Naive thymus-derived CD4-positive, alpha-beta T cell (primary cell): ENCODE measurements at regions not wholly inside any gene's neighbourhood (a gene's known extent, or its start where the extent isn't known, plus 50 kb on each side); places are given as distances from the start of the nearest gene placed in this dataset.

Experiments
- ATAC-seq: fragments of 150-1000 bp; cut with Tn5 transposase; 2 replicates; pipeline ENCODE4 v1.10.0; 2021; ENCODE audit warnings: mild to moderate bottlenecking, moderate library complexity
- CTCF ChIA-PET: fragments of 350-600 bp; sonication (Branson Sonifier 250); formaldehyde crosslinking; loops from one replicate; lab custom pipeline; 2021; ENCODE audit warnings: antibody characterized with exemption; lab: Charles Lee
- POLR2A ChIA-PET: fragments of 350-600 bp; sonication (Branson Sonifier 250); formaldehyde crosslinking; loops from one replicate; lab custom pipeline; 2021; ENCODE audit warnings: antibody characterized with exemption, inconsistent platforms; lab: Charles Lee
- DNase-seq, 9 donors: peaks; one replicate each; pipeline versions ENCODE4 v3.0.0 to v3.0.0-alpha.2; 2020 to 2022; ENCODE audit warnings: mixed read lengths in 1 of 9
- H3K27ac ChIP-seq: one replicate; pipeline ENCODE4 v1.7.0; 2013; ENCODE audit warnings: mild to moderate bottlenecking, low read depth, low read length, moderate library complexity
- H3K27me3 ChIP-seq, 2 donors: one replicate each; pipeline ENCODE4 v1.7.0; 2013; ENCODE audit warnings: low read length in 2 of 2, mild to moderate bottlenecking in 2 of 2, moderate library complexity in 2 of 2; ENCODE audit not compliant: control insufficient read depth in 2 of 2, insufficient read depth in 2 of 2
- H3K36me3 ChIP-seq, 3 experiments: 1 replicate in 2 of 3; 2 replicates in 1 of 3; pipeline ENCODE4 v1.7.0; 2013; ENCODE audit warnings: low read length in 3 of 3, mild to moderate bottlenecking in 3 of 3, moderate library complexity in 1 of 3; ENCODE audit not compliant: insufficient read depth in 3 of 3, control insufficient read depth in 2 of 3
- H3K4me1 ChIP-seq, 2 donors: one replicate each; pipeline ENCODE4 v1.7.0; 2013; ENCODE audit warnings: low read length in 2 of 2, mild to moderate bottlenecking in 2 of 2, moderate library complexity in 1 of 2; ENCODE audit not compliant: control insufficient read depth in 2 of 2, insufficient read depth in 2 of 2
- H3K4me3 ChIP-seq: 2 replicates; pipeline ENCODE4 v1.7.0; 2013; ENCODE audit warnings: mild to moderate bottlenecking, low read length
- H3K9me3 ChIP-seq, 3 experiments: 1 replicate in 2 of 3; 2 replicates in 1 of 3; pipeline ENCODE4 v1.7.0; 2013; ENCODE audit warnings: low read length in 3 of 3; ENCODE audit not compliant: control insufficient read depth in 2 of 3
- H3K27ac Mint-ChIP-seq, 9 donors: one replicate each; pipeline ENCODE4 v1.8.0; 2020 to 2022; ENCODE audit warnings: mixed read lengths in 9 of 9, mild to moderate bottlenecking in 8 of 9, moderate library complexity in 5 of 9, inconsistent platforms in 2 of 9
- H3K27me3 Mint-ChIP-seq, 5 donors: one replicate each; pipeline ENCODE4 v1.8.0; 2021 to 2022; ENCODE audit warnings: mixed read lengths in 5 of 5, mild to moderate bottlenecking in 1 of 5
- H3K36me3 Mint-ChIP-seq, 5 donors: one replicate each; pipeline ENCODE4 v1.8.0; 2020 to 2022; ENCODE audit warnings: mixed read lengths in 5 of 5, mild to moderate bottlenecking in 3 of 5, inconsistent platforms in 1 of 5
- H3K4me1 Mint-ChIP-seq, 7 donors: one replicate each; pipeline ENCODE4 v1.8.0; 2020 to 2022; ENCODE audit warnings: mixed read lengths in 7 of 7, mild to moderate bottlenecking in 3 of 7, inconsistent platforms in 1 of 7
- H3K4me3 Mint-ChIP-seq, 10 donors: one replicate each; pipeline ENCODE4 v1.8.0; 2020 to 2022; ENCODE audit warnings: mild to moderate bottlenecking in 10 of 10, mixed read lengths in 10 of 10, moderate library complexity in 6 of 10, inconsistent platforms in 2 of 10
- H3K9me3 Mint-ChIP-seq, 11 donors: one replicate each; pipeline ENCODE4 v1.8.0; 2020 to 2022; ENCODE audit warnings: mixed read lengths in 11 of 11, mild to moderate bottlenecking in 4 of 11, inconsistent platforms in 1 of 11, moderate library complexity in 1 of 11
- intact Hi-C, 2 donors: fragments of 100-400 bp; cut with micrococcal nuclease; formaldehyde crosslinking; loops; one replicate each; pipeline ENCODE4 v1.15.1; 2023

DNA sequence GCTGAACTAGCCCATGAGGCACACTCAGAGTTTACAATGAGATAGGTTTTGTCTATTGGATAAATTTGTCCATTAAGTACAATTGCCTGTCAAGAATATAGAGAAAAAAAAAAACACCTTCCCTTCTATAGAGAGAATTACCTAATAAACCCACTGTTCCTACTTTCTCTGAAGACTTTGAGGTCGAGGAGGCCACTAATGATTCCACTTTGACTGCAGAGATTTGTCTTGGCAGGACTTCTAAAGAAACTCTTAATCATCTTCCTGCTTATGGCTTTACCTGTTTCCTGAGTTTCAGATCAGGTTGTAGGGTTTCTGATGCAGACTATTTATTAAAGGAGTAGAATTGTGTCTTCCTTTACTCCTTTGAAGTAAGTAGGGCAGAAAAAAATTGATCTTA is 342.4 kb upstream of the KCNMB2 start:
- no peak for ATAC-seq
- Mint-ChIP-seq H3K9me3 (peaks cover 0 to 2% (median 0%) of the 10 kb centered on the region in 11 donors), H3K36me3 (no peaks in the 10 kb centered on the region), H3K27me3 (no peaks in the 10 kb centered on the region), H3K4me3 (no peak overlapping the region), H3K27ac (no peak overlapping the region), H3K4me1 (peaks cover 0 to 6% (median 5%) of the 10 kb centered on the region in 7 donors)
- Histone ChIP-seq H3K4me3 (no peak overlapping the region), H3K27ac (no peak overlapping the region), H3K9me3 (no peaks in the 10 kb centered on the region), H3K27me3 (no peaks in the 10 kb centered on the region), H3K36me3 (no peaks in the 10 kb centered on the region), H3K4me1 (peaks cover 0 to 4% of the 10 kb centered on the region in 2 donors)
- POLR2A ChIA-PET, result no interaction called here
- CTCF ChIA-PET, result no interaction called here
- intact Hi-C loops, result no loop called here
- no peak for DNase-seq

DNA sequence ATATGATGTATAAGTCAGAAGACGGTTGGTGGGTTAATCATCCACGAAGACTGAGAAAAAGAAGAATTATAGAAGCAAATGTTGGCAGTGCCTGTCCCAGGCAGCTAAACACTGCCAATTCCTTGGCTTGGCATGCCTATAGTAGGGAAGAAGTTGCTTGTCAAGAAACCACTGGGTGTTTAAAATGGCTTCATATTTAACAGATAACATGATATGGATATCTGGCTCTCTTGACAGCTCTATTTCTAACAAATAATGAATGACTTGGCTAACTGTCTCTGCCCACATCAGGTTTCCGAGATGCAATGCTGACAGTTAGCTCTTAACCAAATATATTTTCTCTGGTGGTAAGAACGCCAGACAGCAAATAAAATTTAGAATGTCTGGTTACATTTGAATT is 341.7 kb upstream of the KCNMB2 start:
- Mint-ChIP-seq H3K4me3 (no peak overlapping the region), H3K27me3 (no peaks in the 10 kb centered on the region)
- no peak for ATAC-seq

DNA sequence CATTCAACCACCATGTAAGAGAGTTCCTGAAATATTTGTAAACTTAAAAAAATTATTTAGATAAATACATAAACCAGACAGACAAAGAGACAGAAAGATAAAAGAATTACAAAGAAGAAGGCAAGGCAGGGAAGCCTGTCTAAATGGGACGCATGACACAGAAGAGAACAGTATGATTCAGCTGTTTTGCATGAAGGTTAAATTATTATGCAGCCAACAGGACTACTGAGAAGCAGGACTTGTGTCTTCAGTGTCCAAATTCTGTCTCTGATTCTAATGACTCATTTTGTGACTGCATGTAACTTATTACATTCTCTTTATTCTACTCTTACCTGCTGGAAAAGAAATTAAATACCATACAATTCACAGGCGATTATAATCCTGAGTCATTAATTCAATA is 340.4 kb upstream of the KCNMB2 start:
- Mint-ChIP-seq H3K4me1 (peaks cover 0 to 6% (median 5%) of the 10 kb centered on the region in 7 donors), H3K27me3 (no peaks in the 10 kb centered on the region), H3K36me3 (no peaks in the 10 kb centered on the region), H3K9me3 (peaks cover 0 to 2% (median 0%) of the 10 kb centered on the region in 11 donors), H3K4me3 (no peak overlapping the region), H3K27ac (no peak overlapping the region)
- Histone ChIP-seq H3K27ac (no peak overlapping the region), H3K27me3 (no peaks in the 10 kb centered on the region), H3K9me3 (no peaks in the 10 kb centered on the region), H3K4me1 (peaks cover 0 to 4% of the 10 kb centered on the region in 2 donors), H3K4me3 (no peak overlapping the region), H3K36me3 (no peaks in the 10 kb centered on the region)
- intact Hi-C loops, result no loop called here
- ChIA-PET POLR2A (no interaction called here), CTCF (no interaction called here)
- DNase-seq (no peak), ATAC-seq (no peak)

More for the DNA sequence above, 341.7 kb upstream of the KCNMB2 start:
- H3K27ac ChIP-seq, result no peak overlapping the region
- no peak for DNase-seq
- H3K36me3 Mint-ChIP-seq, result no peaks in the 10 kb centered on the region
- H3K4me3 ChIP-seq, result no peak overlapping the region
- no peaks in the 10 kb centered on the region for H3K27me3 ChIP-seq
- H3K27ac Mint-ChIP-seq, result no peak overlapping the region
- ChIA-PET CTCF (interaction anchor here (0.6 kb wide), 1 partner anchor 109 kb away, joined by 5 read pairs; no protein-coding TSS in a partner anchor), POLR2A (no interaction called here)
- intact Hi-C loops, result no loop called here
- H3K9me3 Mint-ChIP-seq, result peaks cover 0 to 2% (median 0%) of the 10 kb centered on the region in 11 donors
- no peaks in the 10 kb centered on the region for H3K9me3 ChIP-seq
- H3K4me1 ChIP-seq, result peaks cover 0 to 4% of the 10 kb centered on the region in 2 donors
- peaks cover 0 to 6% (median 5%) of the 10 kb centered on the region in 7 donors for H3K4me1 Mint-ChIP-seq
- H3K36me3 ChIP-seq, result no peaks in the 10 kb centered on the region

DNA sequence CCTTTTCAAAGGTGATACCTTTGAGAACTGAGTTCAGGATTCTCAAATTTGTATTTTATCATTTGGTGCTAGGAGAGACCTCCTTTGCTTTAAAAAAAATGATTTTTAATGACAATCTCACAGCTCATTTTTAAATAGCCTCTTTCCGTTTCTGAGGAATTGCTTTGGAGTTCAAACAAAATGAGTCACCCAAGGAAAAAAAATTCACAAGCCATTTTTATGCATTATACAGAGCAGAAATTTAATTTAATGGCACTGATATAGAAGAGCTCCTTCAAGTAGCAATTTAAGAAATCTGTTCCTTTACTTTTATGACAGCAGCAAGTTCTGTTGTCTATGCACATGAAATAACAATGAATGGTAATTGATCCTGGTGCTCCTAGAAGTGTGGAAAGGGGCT is 337.9 kb upstream of the KCNMB2 start:
- POLR2A ChIA-PET, result no interaction called here
- Mint-ChIP-seq H3K36me3 (no peaks in the 10 kb centered on the region), H3K4me3 (no peak overlapping the region), H3K9me3 (peaks cover 0 to 2% (median 0%) of the 10 kb centered on the region in 11 donors), H3K27ac (peak overlapping the region in 1 of 9 donors; percentile 16), H3K27me3 (no peaks in the 10 kb centered on the region), H3K4me1 (peaks cover 0 to 10% (median 5%) of the 10 kb centered on the region in 7 donors)
- DNase-seq (no peak), ATAC-seq (no peak)
- intact Hi-C loops, result no loop called here
- Histone ChIP-seq H3K9me3 (no peaks in the 10 kb centered on the region), H3K4me3 (no peak overlapping the region), H3K4me1 (peaks cover 0 to 4% of the 10 kb centered on the region in 2 donors), H3K27ac (no peak overlapping the region), H3K27me3 (no peaks in the 10 kb centered on the region), H3K36me3 (no peaks in the 10 kb centered on the region)
- CTCF ChIA-PET, result no interaction called here

DNA sequence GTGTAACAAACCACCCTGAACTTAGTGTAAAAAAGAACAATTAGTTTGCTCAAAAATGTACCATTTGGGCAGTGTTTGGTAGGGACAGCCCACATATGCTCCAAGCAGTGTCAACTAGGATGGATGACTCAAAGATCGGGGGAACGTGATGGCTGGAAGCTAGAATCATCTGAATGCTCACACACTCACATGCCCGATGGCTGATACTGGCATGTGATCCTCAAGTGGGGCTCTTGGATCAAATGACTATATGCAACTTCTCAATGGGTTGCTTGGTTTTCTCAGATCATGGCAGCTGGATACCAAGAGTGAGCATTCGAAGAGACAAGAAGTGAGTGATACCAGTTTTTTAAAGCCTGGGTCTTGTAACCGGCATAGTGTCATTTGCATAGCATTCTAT is 335.9 kb upstream of the KCNMB2 start:
- Mint-ChIP-seq H3K36me3 (no peaks in the 10 kb centered on the region), H3K4me1 (peaks cover 0 to 4% (median 0%) of the 10 kb centered on the region in 7 donors), H3K27ac (peak overlapping the region in 1 of 9 donors; percentile 11), H3K9me3 (peaks cover 0 to 2% (median 0%) of the 10 kb centered on the region in 11 donors), H3K4me3 (no peak overlapping the region), H3K27me3 (no peaks in the 10 kb centered on the region)
- no peaks in the 10 kb centered on the region for H3K36me3 ChIP-seq
- intact Hi-C loops, result no loop called here
- H3K27me3 ChIP-seq, result no peaks in the 10 kb centered on the region
- ATAC-seq (no peak), DNase-seq (no peak)
- no peaks in the 10 kb centered on the region for H3K9me3 ChIP-seq
- ChIA-PET POLR2A (no interaction called here), CTCF (no interaction called here)
- H3K27ac ChIP-seq, result no peak overlapping the region
- H3K4me1 ChIP-seq, result no peaks in the 10 kb centered on the region
- H3K4me3 ChIP-seq, result no peak overlapping the region

DNA sequence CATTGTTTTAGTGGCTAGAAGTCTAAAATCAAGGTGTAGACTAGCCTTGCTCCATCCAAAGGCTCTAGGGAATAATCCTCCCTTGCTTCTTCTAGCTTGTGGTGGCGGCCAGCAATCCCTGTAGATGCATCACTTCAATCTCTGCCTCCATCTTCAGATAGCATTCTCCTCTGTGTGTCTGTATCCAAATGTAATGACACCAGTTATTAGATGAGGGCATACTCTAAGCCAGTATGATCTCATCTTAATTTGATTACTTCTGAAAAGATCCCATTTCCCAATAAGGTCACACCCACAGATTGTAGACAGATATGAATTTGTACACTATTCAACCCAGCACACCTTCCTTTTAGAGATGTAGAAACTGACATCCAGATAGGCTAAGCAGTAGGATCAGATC is 334.5 kb upstream of the KCNMB2 start:
- H3K27ac ChIP-seq, result no peak overlapping the region
- intact Hi-C loops, result no loop called here
- no peak overlapping the region for H3K27ac Mint-ChIP-seq
- peaks cover 0 to 4% (median 0%) of the 10 kb centered on the region in 7 donors for H3K4me1 Mint-ChIP-seq
- no peaks in the 10 kb centered on the region for H3K9me3 Mint-ChIP-seq
- no peaks in the 10 kb centered on the region for H3K36me3 Mint-ChIP-seq
- CTCF ChIA-PET, result no interaction called here
- no peak for DNase-seq
- H3K4me1 ChIP-seq, result no peaks in the 10 kb centered on the region
- H3K4me3 ChIP-seq, result no peak overlapping the region
- no peaks in the 10 kb centered on the region for H3K9me3 ChIP-seq
- ATAC-seq, result no peak
- H3K27me3 Mint-ChIP-seq, result no peaks in the 10 kb centered on the region
- no peak overlapping the region for H3K4me3 Mint-ChIP-seq
- H3K36me3 ChIP-seq, result no peaks in the 10 kb centered on the region
- POLR2A ChIA-PET, result no interaction called here
- no peaks in the 10 kb centered on the region for H3K27me3 ChIP-seq

DNA sequence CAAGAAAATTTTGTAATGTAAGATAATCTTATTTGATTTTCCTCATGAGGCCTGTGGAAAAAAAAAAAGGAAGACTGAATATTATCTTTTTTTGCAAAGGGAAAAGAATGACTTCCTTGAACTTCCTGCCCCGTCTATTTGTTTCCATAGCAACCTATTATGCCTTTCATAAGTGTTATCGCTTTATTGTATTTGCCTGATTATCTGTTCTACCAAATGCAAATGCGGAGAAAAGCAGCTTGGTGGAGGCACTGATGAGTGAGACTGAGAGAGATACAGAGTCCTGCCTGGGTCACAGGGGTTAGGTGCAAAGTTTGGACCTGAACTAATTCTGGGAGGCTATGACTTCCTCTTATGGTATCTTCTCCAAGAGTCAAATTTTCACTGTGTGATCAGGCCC is 334.0 kb upstream of the KCNMB2 start:
- Histone ChIP-seq H3K4me1 (no peaks in the 10 kb centered on the region), H3K36me3 (no peaks in the 10 kb centered on the region), H3K9me3 (no peaks in the 10 kb centered on the region), H3K27me3 (no peaks in the 10 kb centered on the region), H3K4me3 (no peak overlapping the region), H3K27ac (no peak overlapping the region)
- no peak for ATAC-seq
- intact Hi-C loops, result no loop called here
- no peak for DNase-seq
- Mint-ChIP-seq H3K4me3 (no peak overlapping the region), H3K27me3 (no peaks in the 10 kb centered on the region), H3K27ac (no peak overlapping the region), H3K9me3 (no peaks in the 10 kb centered on the region), H3K4me1 (peaks cover 0 to 4% (median 0%) of the 10 kb centered on the region in 7 donors), H3K36me3 (no peaks in the 10 kb centered on the region)
- ChIA-PET CTCF (no interaction called here), POLR2A (no interaction called here)
